Keratinocyte (primary cell): ENCODE measurements at regions not wholly inside any gene's neighbourhood (a gene's known extent, or its start where the extent isn't known, plus 50 kb on each side); places are given as distances from the start of the nearest gene placed in this dataset.

Experiments used
- DNase-seq: peaks from one replicate; pipeline ENCODE4 v3.0.0-alpha.2; 2011; ENCODE audit warnings: low read depth, missing footprints, low spot score
- FAIRE-seq: peaks from 2 replicates; lab custom pipeline; 2011; peaks lifted over from hg19 to GRCh38; lab: Jason Lieb, UNC
- H2AFZ ChIP-seq: 2 replicates; pipeline ENCODE4 v1.6.0; 2012; ENCODE audit warnings: low read length, control low read depth, inconsistent platforms; ENCODE audit not compliant: control insufficient read depth
- H3K27ac ChIP-seq: 2 replicates; pipeline ENCODE4 v1.5.1; 2011; ENCODE audit warnings: low read length; ENCODE audit not compliant: control insufficient read depth, insufficient read depth
- H3K27me3 ChIP-seq: 3 replicates; pipeline ENCODE4 v1.6.0; 2011; ENCODE audit warnings: low read length; ENCODE audit not compliant: control insufficient read depth, insufficient read depth; ENCODE audit errors: extremely low read depth
- H3K36me3 ChIP-seq, 2 experiments: 2 replicates in 1 of 2; 3 replicates in 1 of 2; pipeline ENCODE4 v1.5.1; 2011; ENCODE audit warnings: low read length in 2 of 2, mild to moderate bottlenecking in 1 of 2; ENCODE audit not compliant: control insufficient read depth in 2 of 2, insufficient read depth in 2 of 2; ENCODE audit errors: extremely low read depth in 1 of 2
- H3K4me1 ChIP-seq: 3 replicates; pipeline ENCODE4 v1.5.1; 2011; ENCODE audit warnings: low read length; ENCODE audit not compliant: control insufficient read depth, insufficient read depth; ENCODE audit errors: extremely low read depth
- H3K4me2 ChIP-seq: 3 replicates; pipeline ENCODE4 v1.6.0; 2011; ENCODE audit warnings: low read depth, low read length; ENCODE audit not compliant: control insufficient read depth, insufficient read depth; ENCODE audit errors: extremely low read depth
- H3K4me3 ChIP-seq, 3 experiments: fragments of 200-600 bp in 1 of 3; sonication (generic) in 1 of 3; 2 replicates in 2 of 3; 3 replicates in 1 of 3; pipeline ENCODE4 v1.5.1; 2011 to 2016; ENCODE audit warnings: low read length in 3 of 3, mild to moderate bottlenecking in 3 of 3, control low read depth in 2 of 3, inconsistent platforms in 1 of 3, low read depth in 1 of 3, mixed read lengths in 1 of 3, mixed run types in 1 of 3, moderate library complexity in 1 of 3; ENCODE audit not compliant: control insufficient read depth in 2 of 3, insufficient read depth in 2 of 3; ENCODE audit errors: extremely low read depth in 1 of 3
- H3K79me2 ChIP-seq: 2 replicates; pipeline ENCODE4 v1.6.0; 2012; ENCODE audit warnings: low read length; ENCODE audit not compliant: control insufficient read depth, insufficient read depth
- H3K9ac ChIP-seq: 3 replicates; pipeline ENCODE4 v1.6.0; 2011; ENCODE audit warnings: low read length; ENCODE audit not compliant: control insufficient read depth, insufficient read depth; ENCODE audit errors: extremely low read depth
- H3K9me1 ChIP-seq: 3 replicates; pipeline ENCODE4 v1.6.0; 2011; ENCODE audit warnings: low read length; ENCODE audit not compliant: control insufficient read depth, insufficient read depth; ENCODE audit errors: extremely low read depth
- H3K9me3 ChIP-seq: 2 replicates; pipeline ENCODE4 v1.5.1; 2012; ENCODE audit warnings: low read depth, low read length; ENCODE audit not compliant: control insufficient read depth
- H4K20me1 ChIP-seq: 3 replicates; pipeline ENCODE4 v1.6.0; 2011; ENCODE audit warnings: low read length; ENCODE audit not compliant: control insufficient read depth, insufficient read depth; ENCODE audit errors: extremely low read depth
- CTCF ChIP-seq, 3 experiments: IDR thresholded peaks in 1 of 3; conservative IDR thresholded peaks in 1 of 3; optimal IDR thresholded peaks in 1 of 3; 2 replicates in 2 of 3; 3 replicates in 1 of 3; pipeline versions ENCODE3 to v1.5.1; 2011; ENCODE audit warnings: low read length in 3 of 3, mild to moderate bottlenecking in 3 of 3, moderate library complexity in 2 of 3, control low read depth in 1 of 3, inconsistent platforms in 1 of 3; ENCODE audit not compliant: insufficient read depth in 2 of 3; ENCODE audit errors: extremely low read depth in 1 of 3
- EZH2 ChIP-seq: IDR thresholded peaks from one replicate; pipeline ENCODE4 v1.6.1; 2012; ENCODE audit warnings: inconsistent platforms, mild to moderate bottlenecking, low read length, moderate library complexity
- dilution Hi-C: fragments of 300-500 bp; cut with MboI; formaldehyde crosslinking; loops from one replicate; pipeline ENCODE4 v1.7.0; 2020; ENCODE audit warnings: low sequenced_read_pairs; ENCODE audit not compliant: extremely low pct_ligation_motif_present

DNA sequence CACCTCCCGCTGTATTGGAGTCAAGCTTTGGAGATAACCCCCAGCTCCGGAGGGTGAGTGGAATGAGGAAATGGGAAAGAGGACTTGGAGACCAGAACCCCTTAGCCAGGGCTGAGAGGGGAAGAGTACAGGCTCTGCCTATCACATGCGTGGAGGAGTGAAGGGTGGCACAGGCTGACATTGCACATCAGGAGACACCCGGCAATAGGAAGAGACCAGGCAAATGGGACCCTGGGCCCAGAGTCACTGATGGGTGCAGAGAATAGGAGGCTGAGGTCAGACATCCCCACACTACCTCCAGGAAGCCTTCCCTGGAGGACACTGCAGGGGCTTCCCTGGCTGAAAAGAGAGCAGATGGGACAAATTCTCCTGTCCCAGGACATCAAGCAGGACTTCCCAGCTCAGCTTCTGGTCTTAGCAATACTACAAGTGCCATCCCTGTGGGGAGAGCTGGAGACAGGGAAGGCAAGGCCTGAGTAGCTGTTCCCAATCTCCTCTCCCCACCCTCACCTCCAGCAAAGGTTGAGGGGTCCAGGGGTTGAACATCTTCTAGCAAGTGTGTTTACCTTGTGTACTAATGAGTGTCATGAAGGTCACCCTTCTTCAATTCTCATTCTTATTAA is 160.7 kb downstream of the BUD13 start:
- no peak for DNase-seq
- Histone ChIP-seq H2AFZ (no peak overlapping the region), H3K9me3 (no peaks in the 10 kb centered on the region), H3K9me1 (no peaks in the 10 kb centered on the region), H3K27ac (no peak overlapping the region), H3K9ac (no peak overlapping the region), H4K20me1 (no peaks in the 10 kb centered on the region), H3K4me1 (no peaks in the 10 kb centered on the region), H3K4me3 (no peak overlapping the region), H3K4me2 (no peak overlapping the region), H3K79me2 (no peaks in the 10 kb centered on the region), H3K36me3 (no peaks in the 10 kb centered on the region), H3K27me3 (no peaks in the 10 kb centered on the region)
- TF ChIP-seq EZH2 (no peak), CTCF (optimal IDR thresholded peaks at IDR 0.05 in 1 of 3, IDR thresholded peaks at IDR 0.05 in 1 of 3, conservative IDR thresholded peaks at IDR 0.05 in 1 of 3; ENCODE audit: extremely low read depth in 1 of 3, insufficient read depth in 2 of 3, low read length in 3 of 3) (no peak)
- FAIRE-seq: no peak
- dilution Hi-C loops: no loop called here

- H3K9me1 ChIP-seq: no peaks in the 10 kb centered on the region
- no peaks in the 10 kb centered on the region for H3K79me2 ChIP-seq
- DNase-seq: no peak
- no peak overlapping the region for H3K9ac ChIP-seq
- no peaks in the 10 kb centered on the region for H3K4me1 ChIP-seq
- H4K20me1 ChIP-seq: no peaks in the 10 kb centered on the region
- H2AFZ ChIP-seq: no peak overlapping the region
- no peak overlapping the region for H3K27ac ChIP-seq
- H3K9me3 ChIP-seq: no peaks in the 10 kb centered on the region
- H3K27me3 ChIP-seq: no peaks in the 10 kb centered on the region
- TF ChIP-seq CTCF (optimal IDR thresholded peaks at IDR 0.05 in 1 of 3, IDR thresholded peaks at IDR 0.05 in 1 of 3, conservative IDR thresholded peaks at IDR 0.05 in 1 of 3; ENCODE audit: extremely low read depth in 1 of 3, insufficient read depth in 2 of 3, low read length in 3 of 3): no peak
- TF ChIP-seq EZH2: no peak
- H3K4me3 ChIP-seq: no peak overlapping the region
- no peaks in the 10 kb centered on the region for H3K36me3 ChIP-seq
- no peak for FAIRE-seq
- no peak overlapping the region for H3K4me2 ChIP-seq
- dilution Hi-C loops: no loop called here
Measured at GRCh38 chr11:116610190-116610589, 162.6 kb downstream of the BUD13 start.
